Esophagus squamous epithelium (tissue), 4 donors: ENCODE measurements at regions not wholly inside any gene's neighbourhood (a gene's known extent, or its start where the extent isn't known, plus 50 kb on each side); places are given as distances from the start of the nearest gene placed in this dataset.

Experiments used
- CTCF ChIP-seq, 6 experiments: fragments of 450-650 bp in 4 of 6; fragments of 200-600 bp in 2 of 6; sonication (generic) in 2 of 6; IDR thresholded peaks; one replicate each; pipeline ENCODE4 v1.5.1; 2016 to 2019; ENCODE audit warnings: antibody characterized with exemption in 6 of 6, mild to moderate bottlenecking in 4 of 6, moderate library complexity in 4 of 6
- POLR2A ChIP-seq, 4 donors: fragments of 450-650 bp; IDR thresholded peaks; one replicate each; pipeline ENCODE4 v1.6.1; 2017; ENCODE audit warnings: antibody characterized with exemption in 4 of 4, mild to moderate bottlenecking in 4 of 4, moderate library complexity in 3 of 4

GRCh38 chr1:221254813-221255212 is 375.6 kb downstream of the HLX start:
- TF ChIP-seq CTCF (IDR thresholded peaks at IDR 0.05) (no peak), POLR2A (IDR thresholded peaks at IDR 0.05) (no peak)
